Muscle of back (tissue), 3 donors: ENCODE measurements at regions not wholly inside any gene's neighbourhood (a gene's known extent, or its start where the extent isn't known, plus 50 kb on each side); places are given as distances from the start of the nearest gene placed in this dataset.

Source experiments
- DNase-seq, 3 donors: peaks; one replicate each; pipeline versions ENCODE4 v3.0.0 to v3.0.0-alpha.2; 2013

DNA sequence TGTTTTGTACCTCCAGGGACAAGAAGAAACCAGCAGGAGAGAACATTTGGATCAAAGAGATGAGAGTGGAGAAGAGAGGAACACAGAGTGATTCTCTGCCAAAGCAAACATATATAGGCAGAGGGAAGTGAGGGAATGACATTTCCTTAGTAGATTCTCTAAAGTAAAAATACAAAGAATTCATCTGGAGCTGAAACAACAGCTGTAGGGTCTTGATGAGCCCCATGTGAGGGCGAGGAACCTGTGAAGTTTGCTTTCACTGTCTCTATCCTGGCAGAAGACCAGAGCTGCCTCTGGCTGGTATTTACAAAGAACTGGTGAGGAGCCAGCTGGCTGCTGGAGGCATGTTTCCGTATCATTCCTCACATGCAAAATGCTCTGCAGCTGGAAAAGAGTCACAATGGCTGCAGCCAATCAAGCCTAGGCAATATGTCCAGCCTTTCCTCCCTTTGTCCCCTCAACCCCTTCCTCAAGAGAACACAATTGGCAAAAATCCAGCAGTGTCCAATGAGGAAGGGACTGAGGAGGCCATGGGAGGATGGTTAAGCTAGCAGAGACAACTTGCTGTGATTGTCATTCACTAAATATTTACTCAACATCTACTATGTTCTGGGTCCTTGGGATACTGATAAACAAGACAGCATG lies 122.5 kb downstream of the PHLDA1 start:
- DNase-seq: peak; percentile 82 to 97 (median 94)

DNA sequence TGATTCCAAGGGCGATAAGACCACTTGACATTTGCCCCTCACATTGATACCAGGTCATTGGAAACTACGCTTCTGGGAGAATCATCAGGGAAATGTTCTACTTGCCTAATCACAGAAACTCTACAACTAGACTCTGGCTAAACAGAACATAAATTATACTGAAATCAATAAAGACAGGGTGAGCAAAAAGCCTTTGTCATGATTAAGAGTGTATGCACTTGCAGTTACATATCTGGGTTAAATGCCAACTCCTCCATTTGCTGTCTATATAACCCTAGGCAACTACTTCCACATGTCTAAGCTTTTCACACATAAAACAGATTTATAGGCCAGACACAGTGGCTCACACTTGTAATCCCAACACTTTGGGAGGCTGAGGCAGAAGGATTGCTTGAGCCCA lies 125.7 kb downstream of the PHLDA1 start:
- no peak for DNase-seq

DNA sequence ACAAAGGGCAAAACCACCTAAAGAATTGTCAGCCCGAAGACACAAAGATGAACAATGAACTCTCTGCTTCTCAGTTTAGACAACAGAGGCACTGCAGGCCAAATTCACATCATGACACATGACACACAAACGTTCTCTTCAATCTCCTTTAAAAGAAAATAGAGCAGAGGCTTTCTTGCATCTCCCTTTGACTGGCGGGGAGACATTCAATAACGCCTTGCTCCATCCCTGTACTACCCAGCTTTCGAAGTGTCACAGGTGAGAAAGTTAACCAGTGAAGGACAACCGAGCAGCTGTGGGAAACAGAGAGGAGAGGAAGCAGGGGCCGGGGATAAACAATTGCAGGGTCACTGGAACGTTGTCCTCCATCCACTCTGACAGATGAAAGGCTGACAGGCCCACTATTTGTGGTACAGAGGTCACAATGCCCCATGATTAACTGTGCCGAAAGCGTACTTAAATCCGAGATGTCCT lies 130.8 kb downstream of the PHLDA1 start:
- DNase-seq: no peak

DNA sequence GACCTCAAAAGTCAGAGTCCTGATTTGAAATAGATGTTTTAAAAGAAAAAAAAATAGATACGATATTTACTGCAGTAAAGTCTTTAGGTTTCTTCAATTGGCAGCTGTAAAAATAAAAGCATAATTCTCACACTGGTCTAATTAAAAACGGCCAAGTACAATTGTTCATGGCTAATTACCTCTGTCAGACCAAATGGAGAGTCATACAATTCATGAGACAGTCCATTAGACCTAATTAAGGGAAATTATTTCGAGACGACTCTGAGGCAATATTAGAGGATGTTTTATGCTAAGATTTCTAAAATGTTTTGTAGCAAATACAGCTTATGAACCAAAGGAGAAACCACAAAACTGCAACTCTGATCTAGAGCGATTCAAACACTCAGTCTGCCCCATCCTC lies 131.3 kb downstream of the PHLDA1 start:
- DNase-seq: no peak

DNA sequence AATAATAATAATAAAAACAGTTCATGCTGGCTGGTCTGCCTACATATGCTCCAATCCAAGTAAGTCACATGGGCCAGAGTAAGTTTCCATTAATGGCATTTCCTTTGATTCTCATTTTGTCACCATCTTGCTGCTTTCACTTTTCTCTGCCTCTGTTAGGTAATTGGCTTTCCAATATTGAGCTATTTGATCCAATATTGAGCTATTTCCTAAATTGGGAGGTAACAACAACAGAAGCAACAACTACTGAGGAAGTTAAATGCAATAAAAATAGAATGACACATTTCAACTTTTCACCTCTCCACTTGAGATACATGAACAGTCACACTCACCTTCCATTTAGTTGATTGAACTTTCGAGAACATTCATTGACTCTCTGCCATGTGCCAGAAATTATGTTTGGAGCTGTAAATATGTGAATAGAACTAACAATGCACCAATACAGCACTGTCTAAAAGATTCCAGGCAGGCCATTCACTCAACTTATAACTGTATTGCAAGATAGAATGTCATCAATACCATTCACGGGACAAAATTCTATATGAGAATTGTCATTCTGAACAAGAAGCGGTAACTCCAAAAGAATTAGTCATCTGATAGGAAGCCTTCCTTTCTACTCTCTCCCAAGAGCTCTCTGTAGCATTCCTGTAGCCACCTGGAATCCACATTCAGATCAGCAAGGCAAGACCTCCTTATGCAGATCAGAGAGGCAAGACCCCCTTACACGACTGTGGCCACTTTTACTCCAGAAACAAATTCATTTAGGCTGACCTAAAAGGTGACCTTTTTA lies 136.4 kb downstream of the PHLDA1 start:
- no peak for DNase-seq

DNA sequence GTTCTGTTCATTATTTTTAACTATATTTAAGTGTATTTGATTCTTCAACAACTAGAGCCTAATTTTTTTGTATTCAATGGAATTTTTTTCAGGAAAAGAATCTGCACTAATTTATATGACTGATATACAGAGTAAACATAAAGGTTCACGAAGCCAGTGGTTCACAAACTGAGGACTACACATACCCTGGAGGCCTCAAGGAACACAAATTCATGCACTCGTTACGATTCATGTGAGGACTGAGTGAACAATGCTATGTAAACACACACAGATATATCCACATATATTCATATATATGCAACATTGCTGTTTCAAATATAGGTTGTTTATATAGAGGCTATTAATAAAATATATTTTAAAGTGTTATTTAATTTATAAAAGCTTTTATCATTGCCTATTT lies 137.8 kb downstream of the PHLDA1 start:
- no peak for DNase-seq

DNA sequence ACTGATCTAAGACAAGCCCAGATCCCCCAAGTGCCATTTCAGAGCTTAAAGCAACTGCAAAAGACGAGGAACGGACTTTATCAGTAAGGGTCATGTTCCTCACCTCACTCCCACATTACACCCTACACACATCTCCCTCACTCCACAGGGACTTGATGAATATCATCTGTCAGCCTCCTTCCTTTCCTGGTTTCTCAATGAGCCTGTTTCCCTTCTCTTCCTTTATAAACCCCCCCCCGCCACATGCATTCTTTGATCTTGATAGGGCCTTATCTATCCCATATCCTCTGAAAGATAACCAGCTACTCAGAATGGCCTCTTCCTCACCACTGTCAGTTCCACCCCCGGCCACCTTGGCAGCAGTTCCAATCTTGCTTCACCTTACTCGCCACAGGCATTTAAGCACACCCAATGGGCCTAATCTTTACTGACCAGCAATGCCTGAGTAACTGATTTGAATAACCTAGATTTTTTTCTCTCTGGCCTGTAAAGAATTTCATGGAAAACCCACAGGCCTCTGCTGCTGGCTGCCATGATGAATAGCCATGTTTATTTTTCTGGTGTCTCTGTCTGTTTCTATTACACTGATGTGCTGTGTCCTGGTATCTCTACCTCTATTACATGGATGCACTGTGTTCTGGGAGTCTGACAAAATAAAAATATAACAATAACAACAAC lies 138.7 kb downstream of the PHLDA1 start:
- DNase-seq: no peak

DNA sequence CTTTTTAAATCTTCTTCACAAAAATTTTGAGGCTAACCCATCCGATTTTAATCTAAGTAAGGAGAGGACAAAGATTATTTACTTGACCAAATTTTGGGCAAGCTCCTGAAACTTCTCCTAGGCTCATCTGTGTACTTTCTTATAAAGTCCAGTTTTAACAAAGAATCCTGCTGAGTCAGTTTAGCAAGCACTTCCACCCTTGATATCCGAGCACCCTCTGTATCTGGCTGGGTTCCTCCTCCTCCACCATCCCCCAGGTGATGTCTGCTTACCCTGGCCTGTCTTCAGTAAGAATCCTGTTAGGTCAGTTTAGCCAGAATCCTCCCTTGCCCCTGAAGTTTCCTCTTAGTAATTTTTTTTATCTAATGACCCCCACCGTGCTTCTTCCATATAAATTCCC lies 140.5 kb downstream of the PHLDA1 start:
- DNase-seq: no peak

DNA sequence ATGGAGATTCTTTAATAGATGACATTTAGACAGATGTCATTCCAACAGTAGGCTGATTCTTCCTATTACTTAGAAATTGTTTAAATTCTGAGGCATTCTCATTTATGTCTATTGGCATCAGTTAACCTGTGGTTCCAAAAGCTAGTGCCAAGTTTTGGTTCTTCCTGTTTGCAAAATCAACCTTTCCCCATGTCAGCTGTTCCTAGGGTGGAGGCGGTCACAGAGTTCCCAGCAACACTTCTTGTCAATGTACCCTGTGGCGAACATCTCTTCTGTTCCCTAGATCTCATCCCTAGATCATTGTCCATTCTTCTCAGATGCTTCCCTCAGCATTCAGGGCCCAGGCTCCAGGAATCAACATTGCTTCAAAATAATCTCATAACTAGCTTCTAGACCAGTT lies 140.9 kb downstream of the PHLDA1 start:
- DNase-seq: no peak

DNA sequence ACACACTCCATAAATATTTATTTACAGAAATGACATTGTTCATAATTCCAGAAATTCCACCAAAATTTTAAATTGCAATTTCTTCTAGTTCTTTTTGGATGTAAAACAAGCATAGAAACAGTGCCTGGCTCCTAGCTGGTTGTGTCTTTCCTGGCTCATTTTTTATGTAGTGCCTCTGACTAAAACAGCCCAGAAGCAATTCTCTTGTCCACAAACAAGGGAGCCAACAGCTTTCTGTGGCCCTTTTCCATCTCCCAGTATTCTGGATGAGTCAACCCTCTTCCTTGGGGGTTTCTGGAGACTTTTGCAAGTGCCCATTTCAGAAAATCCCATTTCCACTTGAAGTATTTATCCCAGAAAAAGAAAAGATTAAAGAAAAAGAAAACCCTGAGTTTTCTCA lies 141.4 kb downstream of the PHLDA1 start:
- DNase-seq: no peak

DNA sequence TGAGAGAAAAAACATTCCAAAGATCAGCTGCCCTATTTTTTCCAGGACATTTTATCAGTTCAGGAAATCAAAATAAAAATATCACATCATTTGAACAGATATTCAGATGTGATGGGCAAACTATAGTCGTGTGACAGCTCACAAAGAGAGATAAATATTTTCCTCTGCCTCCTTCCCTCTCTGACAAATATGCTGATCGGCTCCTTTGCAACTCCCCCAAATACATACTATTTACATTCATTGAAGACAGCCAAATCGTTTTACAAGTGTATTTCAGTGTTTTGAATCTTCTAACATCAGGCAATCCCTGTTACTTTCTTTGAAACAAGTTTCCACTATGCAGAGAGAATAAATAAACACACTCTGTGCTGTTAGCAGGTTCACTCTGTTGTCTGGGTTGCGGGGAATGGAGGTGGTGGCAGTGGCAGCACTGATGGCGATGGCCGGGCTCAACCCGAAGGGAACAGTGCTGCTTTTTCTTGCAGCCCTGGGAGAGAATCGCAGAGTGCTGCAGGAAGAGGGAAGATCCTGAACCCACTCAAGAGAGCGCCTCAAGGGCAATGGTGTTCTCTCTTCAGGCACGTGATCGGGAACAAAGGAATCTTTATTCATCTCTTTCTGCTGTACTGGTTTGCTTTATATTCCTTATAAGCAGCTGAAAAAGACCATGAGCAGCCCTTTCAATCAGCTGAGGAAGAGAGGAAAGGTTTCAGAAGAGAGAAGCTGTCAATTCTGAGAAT lies 142.5 kb downstream of the PHLDA1 start:
- peak in 1 of 3 donors; percentile 46 for DNase-seq

DNA sequence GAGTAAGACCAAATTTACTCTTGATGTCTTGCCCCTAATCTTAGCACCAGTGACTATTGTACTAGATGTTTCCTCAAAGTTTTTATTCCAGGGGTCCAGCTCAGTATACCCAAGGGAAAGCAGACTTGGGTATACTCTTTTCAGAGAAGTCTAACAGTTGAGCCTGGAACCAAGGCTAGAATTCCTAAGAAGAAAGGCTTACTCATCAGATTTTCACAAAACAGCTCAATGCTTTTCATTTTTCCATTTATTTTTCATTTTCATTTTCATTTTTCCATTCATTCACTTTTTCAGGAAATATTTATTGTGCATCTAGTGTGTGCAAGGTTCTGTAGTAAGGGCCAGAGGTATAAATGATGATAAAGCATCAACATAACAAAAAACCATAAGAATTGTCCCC lies 143.2 kb downstream of the PHLDA1 start:
- DNase-seq: no peak

DNA sequence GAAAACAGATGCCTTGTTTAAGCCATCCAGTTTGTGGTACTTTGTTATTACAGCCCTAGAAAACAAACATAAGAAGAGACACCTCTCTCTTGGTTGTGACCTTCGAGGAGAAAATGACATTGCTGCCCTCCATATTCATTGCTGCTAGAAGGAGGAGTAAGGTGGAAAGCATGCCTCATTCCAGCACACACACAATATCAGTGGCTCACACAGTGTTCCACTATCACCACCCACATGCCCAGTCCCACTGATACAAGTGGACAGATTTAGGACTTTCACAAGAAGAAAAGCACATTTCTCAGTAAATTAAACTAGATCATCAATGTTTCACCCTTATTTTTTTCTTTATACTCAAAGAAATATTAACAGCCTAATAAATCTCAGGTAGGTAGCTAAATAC lies 143.6 kb downstream of the PHLDA1 start:
- DNase-seq: no peak

DNA sequence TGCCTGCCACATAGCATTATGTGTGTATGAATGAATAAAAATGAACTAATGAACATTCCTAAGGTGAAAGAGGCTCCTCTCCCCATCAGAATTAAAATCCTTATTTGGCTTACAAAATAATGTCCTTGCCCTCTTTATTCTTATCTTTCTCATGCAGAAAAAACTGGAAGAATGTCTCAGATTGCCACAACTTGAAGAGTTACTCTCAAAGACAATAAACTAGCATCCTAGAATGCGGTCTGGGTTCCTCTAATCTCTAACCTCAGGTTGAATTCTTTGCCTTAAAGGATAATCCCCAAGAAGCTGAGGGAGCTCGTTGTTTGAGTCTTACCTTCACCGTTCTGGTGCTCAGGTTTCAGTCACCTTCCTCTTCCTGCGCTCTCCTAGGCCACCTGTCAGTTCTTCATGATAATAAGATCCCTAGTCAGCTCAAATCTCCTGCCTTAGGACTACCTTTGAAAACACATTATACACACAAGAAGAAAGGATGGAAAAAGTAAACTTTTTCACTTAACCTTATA lies 147.1 kb downstream of the PHLDA1 start:
- no peak for DNase-seq

DNA sequence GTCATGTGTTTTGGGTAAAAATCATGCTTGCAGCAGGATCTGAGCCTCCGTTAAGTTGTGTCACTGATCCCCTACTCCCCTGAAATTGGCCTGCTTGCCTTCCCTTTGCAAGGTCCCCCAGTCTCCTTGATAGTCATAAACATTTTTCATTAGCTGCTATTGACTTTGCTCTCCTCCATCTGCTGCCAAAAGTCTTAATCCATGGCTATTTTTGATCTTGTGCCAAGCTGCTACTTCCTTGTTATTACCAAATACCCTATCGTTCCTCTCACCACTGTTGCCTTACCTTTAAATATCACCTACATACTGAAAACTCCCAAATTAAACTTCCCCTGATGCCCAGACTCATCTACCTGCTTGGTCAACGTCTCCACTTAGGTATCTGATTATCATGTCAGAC lies 148.3 kb downstream of the PHLDA1 start:
- no peak for DNase-seq

DNA sequence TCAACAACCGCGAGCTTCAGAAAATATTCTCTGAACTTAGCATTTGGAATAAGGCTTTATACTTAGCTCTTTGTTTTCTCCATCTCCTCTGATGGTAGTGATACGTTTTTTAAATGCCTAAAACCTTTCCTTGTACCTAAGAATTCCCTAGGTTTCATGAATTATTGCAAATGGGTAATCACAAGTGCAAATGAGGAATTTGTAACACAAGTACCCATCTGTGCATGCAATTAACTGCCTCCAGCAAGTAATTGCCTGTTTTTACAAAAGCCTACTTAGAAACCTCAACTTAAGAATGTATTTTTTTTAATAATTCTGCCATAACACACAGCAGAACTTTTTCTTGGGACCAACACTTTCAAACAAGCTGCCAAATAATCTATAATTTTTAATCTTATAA lies 149.2 kb downstream of the PHLDA1 start:
- DNase-seq: no peak

DNA sequence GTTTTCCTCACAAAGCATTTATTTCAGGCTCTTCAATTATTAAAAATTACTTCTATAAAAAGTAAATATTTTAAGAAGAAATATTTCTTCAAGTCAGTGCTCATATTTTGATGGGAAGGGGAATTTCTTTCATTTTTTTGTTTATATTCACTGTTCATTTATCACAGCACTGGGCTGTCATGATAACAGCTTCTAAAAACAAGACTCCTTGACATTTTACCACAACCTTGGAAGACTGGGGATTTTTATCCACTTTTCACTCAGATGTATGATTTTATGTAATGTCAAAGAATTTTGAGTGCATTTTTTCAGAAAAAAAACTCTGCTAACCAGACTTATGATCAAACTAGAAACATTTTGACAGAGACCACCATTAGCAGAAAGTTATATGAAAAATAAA lies 149.7 kb downstream of the PHLDA1 start:
- DNase-seq: no peak

DNA sequence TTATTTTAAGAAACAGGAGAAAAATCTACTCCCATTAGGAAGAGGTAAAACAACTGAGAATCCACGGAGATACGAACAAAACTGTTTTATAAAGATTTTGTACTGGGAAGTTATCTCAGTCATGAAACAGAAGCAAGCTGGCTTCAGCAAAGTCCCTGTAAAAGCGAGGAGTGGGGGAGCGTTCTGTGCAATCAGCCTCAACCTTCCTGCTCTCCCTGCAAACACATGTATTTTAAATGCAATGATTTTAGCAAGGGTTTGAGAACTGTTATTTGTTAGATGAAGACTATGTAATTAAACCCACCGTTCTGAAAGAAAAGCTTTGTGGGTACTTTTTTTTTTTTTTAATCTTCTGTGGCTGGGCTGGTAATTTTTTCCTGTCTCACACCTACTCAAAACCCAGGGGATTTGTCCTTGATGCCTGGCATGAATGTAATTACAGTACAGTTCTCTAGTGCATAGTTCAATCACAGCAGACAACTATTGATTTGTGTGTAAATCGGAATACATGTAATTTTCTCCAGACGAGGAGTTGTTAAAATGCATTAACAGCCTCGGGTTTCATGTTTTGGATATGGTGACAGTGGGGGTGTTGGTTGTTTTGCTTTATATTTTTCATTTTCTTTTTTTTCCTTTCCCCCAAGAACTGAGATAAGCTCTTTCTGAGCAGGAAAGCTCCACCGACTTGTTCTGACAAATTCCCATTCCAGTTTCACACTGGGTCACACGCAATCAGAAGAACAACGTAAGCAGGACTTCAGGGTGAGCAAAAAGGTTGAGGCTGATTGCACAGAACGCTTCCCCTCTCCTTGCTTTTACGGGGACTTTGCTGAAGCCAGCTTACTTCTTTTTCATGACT lies 153.6 kb downstream of the PHLDA1 start:
- peak in 1 of 3 donors; percentile 55 for DNase-seq

DNA sequence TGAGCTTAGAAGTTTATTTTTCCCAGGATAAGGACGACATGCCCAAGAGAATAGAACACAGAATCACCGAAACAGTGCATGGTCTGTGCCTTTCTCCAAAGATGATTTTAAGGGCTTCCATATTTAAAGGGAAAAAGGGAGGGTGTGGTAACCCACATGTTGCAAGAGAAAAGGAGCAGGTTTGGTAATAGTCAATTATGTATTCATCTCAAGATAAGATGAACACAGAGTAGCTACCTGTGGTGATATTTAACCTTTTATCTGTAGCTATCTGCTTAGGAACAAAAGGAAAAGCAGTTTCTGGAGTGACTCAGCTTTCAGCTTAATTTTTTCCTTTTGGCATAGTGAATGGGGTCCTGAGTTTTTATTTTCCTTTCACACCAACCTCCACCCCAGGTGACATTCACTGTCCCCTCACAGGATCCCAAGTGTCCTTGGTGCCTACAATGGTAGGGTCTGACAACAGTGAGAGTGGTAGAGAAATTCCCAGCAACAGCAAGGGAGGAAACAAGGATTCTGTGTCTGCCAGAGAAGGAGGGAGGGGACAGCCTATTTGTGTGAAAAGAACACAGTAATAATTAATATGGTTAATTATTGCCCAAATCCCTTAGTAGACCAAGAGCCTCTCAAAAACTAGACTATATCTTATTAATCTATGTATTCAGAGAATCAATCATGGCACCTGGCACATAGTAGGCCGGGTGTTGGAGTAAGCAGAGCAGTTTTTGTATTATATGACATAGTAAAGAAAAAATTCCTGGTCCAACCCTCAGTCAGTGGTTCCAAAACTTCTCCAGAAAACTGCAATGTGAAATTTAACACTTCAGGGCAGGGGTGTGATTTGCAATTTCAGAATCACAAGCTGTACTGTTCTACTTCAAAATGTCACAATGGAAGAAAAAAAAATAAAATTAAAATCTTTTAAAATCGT lies 154.5 kb downstream of the PHLDA1 start:
- peak in 1 of 3 donors; percentile 49 for DNase-seq

DNA sequence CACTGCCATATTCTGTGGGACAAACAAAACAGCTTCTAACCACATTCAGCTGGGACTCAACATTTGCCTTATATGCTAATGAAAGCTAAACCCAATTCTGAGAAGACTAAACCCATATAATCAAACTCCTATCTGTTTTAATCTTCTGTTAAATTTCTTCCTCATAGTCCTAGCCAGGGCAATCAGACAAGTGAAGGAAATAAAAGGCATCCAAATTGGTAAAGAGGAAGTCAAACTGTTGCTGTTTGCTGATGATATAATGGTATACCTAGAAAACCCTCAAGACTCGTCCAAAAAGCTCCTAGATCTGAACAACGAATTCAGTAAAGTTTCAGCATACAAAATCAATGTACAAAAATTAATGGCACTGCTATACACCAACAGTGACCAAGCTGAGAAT lies 157.1 kb downstream of the PHLDA1 start:
- DNase-seq: no peak
